IMR-90 (cell line): ENCODE measurements at regions not wholly inside any gene's neighbourhood (a gene's known extent, or its start where the extent isn't known, plus 50 kb on each side); places are given as distances from the start of the nearest gene placed in this dataset.

Source experiments
- ATAC-seq: fragments of 200-7000 bp; cut with Tn5 transposase; 2 replicates; pipeline ENCODE4 v1.9.1; 2020; ENCODE audit warnings: low read depth, mild to moderate bottlenecking, moderate library complexity
- BruUV-seq: library from RNA; stranded (reverse); fragments of 400-500 nt; replicated peaks from 2 replicates; lab custom pipeline; 2021; lab: Mats Ljungman, UMichigan
- CTCF ChIA-PET: fragments of 300-600 bp; formaldehyde crosslinking; extraction: SDS; loops from one replicate; lab custom pipeline; 2021; ENCODE audit warnings: antibody characterized with exemption; lab: Yijun Ruan, JAX
- POLR2A ChIA-PET: fragments of 300-600 bp; sonication (Branson Sonifier 250); formaldehyde crosslinking; loops from one replicate; lab custom pipeline; 2022; ENCODE audit warnings: antibody characterized with exemption; ENCODE audit not compliant: unreplicated experiment; lab: Charles Lee
- DNase-seq: peaks from one replicate; pipeline ENCODE4 v3.0.0; 2013
- H2AFZ ChIP-seq: replicated peaks from 2 replicates; pipeline ENCODE3; 2013; ENCODE audit warnings: low read length, mild to moderate bottlenecking; ENCODE audit not compliant: poor library complexity
- H2AK5ac ChIP-seq: 2 replicates; pipeline ENCODE4 v1.6.1; 2013; ENCODE audit warnings: low read depth, low read length, inconsistent platforms
- H2AK9ac ChIP-seq: replicated peaks from 2 replicates; pipeline ENCODE3; 2013; ENCODE audit warnings: mild to moderate bottlenecking, low read depth, low read length, moderate library complexity; ENCODE audit not compliant: poor library complexity
- H2BK120ac ChIP-seq: 2 replicates; pipeline ENCODE4 v1.6.1; 2013; ENCODE audit warnings: low read depth, low read length, inconsistent platforms
- H2BK15ac ChIP-seq: 3 replicates; pipeline ENCODE4 v1.6.1; 2013; ENCODE audit warnings: low read depth, low read length, inconsistent platforms
- H2BK20ac ChIP-seq: 2 replicates; pipeline ENCODE4 v1.6.1; 2013; ENCODE audit warnings: low read depth, mild to moderate bottlenecking, inconsistent platforms, low read length, moderate library complexity
- H2BK5ac ChIP-seq: 2 replicates; pipeline ENCODE4 v1.6.1; 2013; ENCODE audit warnings: mild to moderate bottlenecking, low read depth, low read length, inconsistent platforms; ENCODE audit not compliant: poor library complexity, severe bottlenecking
- H3K14ac ChIP-seq: replicated peaks from 2 replicates; pipeline ENCODE4 v1.6.1; 2013; ENCODE audit warnings: low read depth, low read length, inconsistent platforms
- H3K18ac ChIP-seq: 2 replicates; pipeline ENCODE4 v1.6.1; 2013; ENCODE audit warnings: low read depth, low read length, control low read depth
- H3K23ac ChIP-seq: 2 replicates; pipeline ENCODE4 v1.6.1; 2013; ENCODE audit warnings: low read depth, low read length, inconsistent platforms
- H3K27ac ChIP-seq: 2 replicates; pipeline ENCODE4 v1.5.1; 2013; ENCODE audit warnings: mild to moderate bottlenecking, control low read depth, low read length; ENCODE audit not compliant: insufficient read depth
- H3K27me3 ChIP-seq: 2 replicates; pipeline ENCODE4 v1.6.1; 2013; ENCODE audit warnings: low read length; ENCODE audit not compliant: control insufficient read depth, insufficient read depth
- H3K36me3 ChIP-seq: 2 replicates; pipeline ENCODE4 v1.6.1; 2013; ENCODE audit warnings: low read length, mixed read lengths; ENCODE audit not compliant: control insufficient read depth, insufficient read depth
- H3K4ac ChIP-seq: 2 replicates; pipeline ENCODE4 v1.6.1; 2013; ENCODE audit warnings: low read depth, low read length, inconsistent platforms
- H3K4me1 ChIP-seq: 2 replicates; pipeline ENCODE4 v1.6.1; 2013; ENCODE audit warnings: low read length, mixed read lengths; ENCODE audit not compliant: control insufficient read depth, insufficient read depth
- H3K4me2 ChIP-seq: 2 replicates; pipeline ENCODE4 v1.6.1; 2013; ENCODE audit warnings: low read depth, mild to moderate bottlenecking, control low read depth, low read length, moderate library complexity
- H3K4me3 ChIP-seq: 2 replicates; pipeline ENCODE4 v1.5.1; 2013; ENCODE audit warnings: low read depth, mild to moderate bottlenecking, control low read depth, low read length, moderate library complexity; ENCODE audit not compliant: insufficient read depth
- H3K56ac ChIP-seq: 2 replicates; pipeline ENCODE4 v1.6.1; 2013; ENCODE audit warnings: low read length, inconsistent platforms; ENCODE audit not compliant: insufficient read depth; ENCODE audit errors: extremely low read depth
- H3K79me1 ChIP-seq, 2 experiments: 2 replicates each; pipeline ENCODE4 v1.6.1; 2013; ENCODE audit warnings: low read length in 2 of 2, inconsistent platforms in 1 of 2, low read depth in 1 of 2
- H3K9ac ChIP-seq: 2 replicates; pipeline ENCODE4 v1.6.1; 2013; ENCODE audit warnings: low read depth, low read length, control low read depth
- H3K9me1 ChIP-seq: 2 replicates; pipeline ENCODE4 v1.6.1; 2013; ENCODE audit warnings: low read length, inconsistent platforms; ENCODE audit not compliant: insufficient read depth
- H3K9me3 ChIP-seq: 2 replicates; pipeline ENCODE4 v1.6.1; 2013; ENCODE audit warnings: low read length; ENCODE audit not compliant: control insufficient read depth, insufficient read depth
- H4K20me1 ChIP-seq: 2 replicates; pipeline ENCODE4 v1.6.1; 2013; ENCODE audit warnings: low read length, inconsistent platforms; ENCODE audit not compliant: insufficient read depth
- H4K5ac ChIP-seq: 2 replicates; pipeline ENCODE4 v1.6.1; 2013; ENCODE audit warnings: mild to moderate bottlenecking, low read depth, low read length, control low read depth
- H4K8ac ChIP-seq, 2 experiments: 2 replicates each; pipeline ENCODE4 v1.6.1; 2013; ENCODE audit warnings: low read depth in 2 of 2, low read length in 2 of 2, control low read depth in 1 of 2, inconsistent platforms in 1 of 2
- H4K91ac ChIP-seq: 2 replicates; pipeline ENCODE4 v1.6.1; 2013; ENCODE audit warnings: low read depth, low read length, inconsistent platforms; ENCODE audit not compliant: insufficient read depth
- CEBPB ChIP-seq: IDR thresholded peaks from 2 replicates; pipeline ENCODE4 v1.6.1; 2012; ENCODE audit warnings: low read depth, low read length, improper control_type of control experiment
- CHD1 ChIP-seq: IDR thresholded peaks from 2 replicates; pipeline ENCODE4 v1.6.1; 2012; ENCODE audit warnings: low read depth, low read length, improper control_type of control experiment
- CTCF ChIP-seq: conservative IDR thresholded peaks from 2 replicates; pipeline ENCODE4 v1.5.1; 2012; ENCODE audit warnings: mild to moderate bottlenecking, low read depth, low read length, improper control_type of control experiment
- MAFK ChIP-seq: IDR thresholded peaks from 2 replicates; pipeline ENCODE4 v1.6.1; 2012; ENCODE audit warnings: low read depth, low read length, improper control_type of control experiment
- MAZ ChIP-seq: IDR thresholded peaks from 2 replicates; pipeline ENCODE4 v1.6.1; 2012; ENCODE audit warnings: low read depth, mild to moderate bottlenecking, low read length, improper control_type of control experiment, moderate library complexity, borderline replicate concordance
- NFE2L2 ChIP-seq: fragments of 150-350 bp; IDR thresholded peaks from 2 replicates; pipeline ENCODE4 v1.6.1; 2016; ENCODE audit warnings: low read depth, mild to moderate bottlenecking, low read length
- RAD21 ChIP-seq: IDR thresholded peaks from 2 replicates; pipeline ENCODE4 v1.6.1; 2012; ENCODE audit warnings: low read length, improper control_type of control experiment
- WGBS, 2 experiments: methylation state at CpG; one replicate each; pipeline versions ENCODE4 v1.1.5 to v1.1.7; 2013; ENCODE audit warnings: missing lambda C conversion rate in 2 of 2; ENCODE audit not compliant: insufficient read length in 1 of 2; ENCODE audit errors: extremely low coverage in 2 of 2; 5-methylcytosine and 5-hydroxymethylcytosine counted together
- dilution Hi-C: fragments of 300-500 bp; cut with HindIII; formaldehyde crosslinking; loops from one replicate; pipeline ENCODE4 v1.14.3; 2018; ENCODE audit warnings: low sequenced_read_pairs; ENCODE audit not compliant: unreplicated experiment
- in situ Hi-C: fragments of 300-500 bp; cut with MboI; formaldehyde crosslinking; loops from 3 replicates; pipeline ENCODE4 v1.14.3; 2019; ENCODE audit warnings: low sequenced_read_pairs, inconsistent platforms, mixed read lengths
- intact Hi-C: fragments of 100-400 bp; cut with micrococcal nuclease; formaldehyde crosslinking; loops from 2 replicates; pipeline ENCODE4 v1.10.0; 2022

- DNase-seq (no peak), ATAC-seq (no peak)
- H3K27me3 ChIP-seq, result peaks cover 26% of the 10 kb centered on the region
- no peaks in the 10 kb centered on the region for H3K9me3 ChIP-seq
- in situ Hi-C loops (loop anchor here (5.0 kb wide), 1 partner anchor 508 kb away; no protein-coding TSS in a partner anchor), intact Hi-C loops (loop anchor here (10.0 kb wide), 1 partner anchor 519 kb away; no protein-coding TSS in a partner anchor), dilution Hi-C loops (no loop called here)
- H2BK15ac ChIP-seq, result no peak overlapping the region
- H2BK5ac ChIP-seq, result no peak overlapping the region
- H3K9ac ChIP-seq, result no peak overlapping the region
- no peak overlapping the region for H3K4ac ChIP-seq
- no peak overlapping the region for H2BK20ac ChIP-seq
- H3K36me3 ChIP-seq, result no peaks in the 10 kb centered on the region
- no peak overlapping the region for H3K27ac ChIP-seq
- peaks cover 2% of the 10 kb centered on the region; the same call in 1 of the 2 replicates for H3K4me1 ChIP-seq
- no peak overlapping the region for H2AFZ ChIP-seq
- BruUV-seq, result no TSS peak
- no peak overlapping the region for H4K5ac ChIP-seq
- POLR2A ChIA-PET, result no interaction called here
- H3K18ac ChIP-seq, result no peak overlapping the region
- 100% methylated on average over 1 of the region's 2 CpGs; no CpG with 5 or more reads in 1 of the 2 experiments for WGBS, 2 experiments
- TF ChIP-seq CHD1 (no peak), NFE2L2 (no peak), MAFK (no peak), RAD21 (no peak), CTCF (no peak), MAZ (no peak), CEBPB (no peak)
- no peak overlapping the region for H4K8ac ChIP-seq
- no peak overlapping the region for H2BK120ac ChIP-seq
- no peak overlapping the region for H3K23ac ChIP-seq
- CTCF ChIA-PET, result interaction anchor here (0.6 kb wide), 2 partner anchors 16 to 616 kb away, joined by 3 to 5 read pairs; no protein-coding TSS in a partner anchor
- H2AK5ac ChIP-seq, result no peak overlapping the region
- H4K20me1 ChIP-seq, result peaks cover 3% of the 10 kb centered on the region; the same call in 1 of the 2 replicates
- H4K91ac ChIP-seq, result no peak overlapping the region
- no peak overlapping the region for H3K4me2 ChIP-seq
- no peak overlapping the region for H3K4me3 ChIP-seq
- no peaks in the 10 kb centered on the region for H3K9me1 ChIP-seq
- no peaks in the 10 kb centered on the region for H3K79me1 ChIP-seq
- no peak overlapping the region for H3K56ac ChIP-seq
- H3K14ac ChIP-seq, result no peak overlapping the region
- H2AK9ac ChIP-seq, result no peak overlapping the region
Observed at GRCh38 chr13:76385586-76385985, 500.6 kb downstream of the KCTD12 start.
